DND-41 (cell line): ENCODE measurements at regions not wholly inside any gene's neighbourhood (a gene's known extent, or its start where the extent isn't known, plus 50 kb on each side); places are given as distances from the start of the nearest gene placed in this dataset.
A peak's percentile ranks its signal among the peaks of the same experiment; 100 is the strongest.

Experiments used
- CTCF ChIP-seq: IDR thresholded peaks from 2 replicates; pipeline ENCODE4 v1.5.1; 2012; ENCODE audit warnings: borderline replicate concordance, low read length, moderate library complexity, mild to moderate bottlenecking; ENCODE audit not compliant: poor library complexity, severe bottlenecking; ENCODE audit errors: extremely low read depth
- EZH2 ChIP-seq: IDR thresholded peaks from 3 replicates; pipeline ENCODE4 v1.6.1; 2012; ENCODE audit warnings: borderline replicate concordance, low read depth, mild to moderate bottlenecking, moderate library complexity, low read length, inconsistent platforms; ENCODE audit not compliant: severe bottlenecking

GRCh38 chr2:18387441-18388206 is 172.8 kb downstream of the RDH14 start:
- TF ChIP-seq CTCF (peak; percentile 94), EZH2 (no peak)
